ENCODE measurements at regions not wholly inside any gene's neighbourhood (a gene's known extent, or its start where the extent isn't known, plus 50 kb on each side); places are given as distances from the start of the nearest gene placed in this dataset.

- no peak overlapping the region for H2AFZ ChIP-seq
- H3K36me3 ChIP-seq (replicated peaks; ENCODE audit: insufficient read depth, low read depth) = no peaks in the 10 kb centered on the region
- H3K4me1 ChIP-seq (ENCODE audit: insufficient read depth) = no peaks in the 10 kb centered on the region
- no peak for DNase-seq (ENCODE audit: low spot score)
- H3K27me3 ChIP-seq = no peaks in the 10 kb centered on the region
- peaks cover 6% of the 10 kb centered on the region for H3K9me3 ChIP-seq (ENCODE audit: low read depth)
- TF ChIP-seq EZH2 (IDR thresholded peaks at IDR 0.05; ENCODE audit: borderline replicate concordance) (no peak), CTCF (IDR thresholded peaks at IDR 0.05; ENCODE audit: poor library complexity) (no peak), EZH2phosphoT487 (IDR thresholded peaks at IDR 0.05; ENCODE audit: low read depth, severe bottlenecking, unreplicated experiment) (no peak)
- H3K79me2 ChIP-seq = no peaks in the 10 kb centered on the region
- no peaks in the 10 kb centered on the region for H4K20me1 ChIP-seq (ENCODE audit: insufficient read depth, poor library complexity, severe bottlenecking)
- no peak overlapping the region for H3K27ac ChIP-seq
- no peaks in the 10 kb centered on the region for H3K9me2 ChIP-seq (replicated peaks; ENCODE audit: insufficient read depth)
- H3K4me2 ChIP-seq = no peak overlapping the region
- WGBS (ENCODE audit: low lambda C conversion rate, missing lambda C conversion rate) = 65% methylated on average over 2 of the region's 2 CpGs
- H3K4me3 ChIP-seq = no peak overlapping the region
Measured at GRCh38 chr13:105370011-105370650, 1165.3 kb downstream of the EFNB2 start.

GRCh38 chr13:105368781-105369180 lies 1166.7 kb downstream of the EFNB2 start:
- DNase-seq (ENCODE audit: low spot score) = no peak
- no peaks in the 10 kb centered on the region for H3K27me3 ChIP-seq
- WGBS (ENCODE audit: low lambda C conversion rate, missing lambda C conversion rate) = 84% methylated on average over 4 of the region's 4 CpGs
- H3K9me2 ChIP-seq (replicated peaks; ENCODE audit: insufficient read depth) = no peaks in the 10 kb centered on the region
- H3K36me3 ChIP-seq (replicated peaks; ENCODE audit: insufficient read depth, low read depth) = no peaks in the 10 kb centered on the region
- H3K79me2 ChIP-seq = no peaks in the 10 kb centered on the region
- no peaks in the 10 kb centered on the region for H4K20me1 ChIP-seq (ENCODE audit: insufficient read depth, poor library complexity, severe bottlenecking)
- no peak overlapping the region for H2AFZ ChIP-seq
- peaks cover 6% of the 10 kb centered on the region for H3K9me3 ChIP-seq (ENCODE audit: low read depth)
- no peak for TF ChIP-seq EZH2phosphoT487 (IDR thresholded peaks at IDR 0.05; ENCODE audit: low read depth, severe bottlenecking, unreplicated experiment)
- TF ChIP-seq EZH2 (IDR thresholded peaks at IDR 0.05; ENCODE audit: borderline replicate concordance) = no peak
- TF ChIP-seq CTCF (IDR thresholded peaks at IDR 0.05; ENCODE audit: poor library complexity) = no peak
- H3K4me1 ChIP-seq (ENCODE audit: insufficient read depth) = no peaks in the 10 kb centered on the region
- H3K4me2 ChIP-seq = no peak overlapping the region
- H3K4me3 ChIP-seq = no peak overlapping the region
- H3K27ac ChIP-seq = no peak overlapping the region

- H3K9me2 ChIP-seq (replicated peaks; ENCODE audit: insufficient read depth) = no peaks in the 10 kb centered on the region
- DNase-seq (ENCODE audit: low spot score) = no peak
- H3K4me1 ChIP-seq (ENCODE audit: insufficient read depth) = no peaks in the 10 kb centered on the region
- H3K9me3 ChIP-seq (ENCODE audit: low read depth) = no peaks in the 10 kb centered on the region
- no peak overlapping the region for H3K4me2 ChIP-seq
- no peaks in the 10 kb centered on the region for H3K36me3 ChIP-seq (replicated peaks; ENCODE audit: insufficient read depth, low read depth)
- no peak overlapping the region for H3K27ac ChIP-seq
- H3K27me3 ChIP-seq = no peaks in the 10 kb centered on the region
- H3K4me3 ChIP-seq = no peak overlapping the region
- H4K20me1 ChIP-seq (ENCODE audit: insufficient read depth, poor library complexity, severe bottlenecking) = no peaks in the 10 kb centered on the region
- no peaks in the 10 kb centered on the region for H3K79me2 ChIP-seq
- no peak overlapping the region for H2AFZ ChIP-seq
- WGBS (ENCODE audit: low lambda C conversion rate, missing lambda C conversion rate) = 63% methylated on average over 1 of the region's 1 CpG
- TF ChIP-seq EZH2 (IDR thresholded peaks at IDR 0.05; ENCODE audit: borderline replicate concordance) (no peak), CTCF (IDR thresholded peaks at IDR 0.05; ENCODE audit: poor library complexity) (no peak), EZH2phosphoT487 (IDR thresholded peaks at IDR 0.05; ENCODE audit: low read depth, severe bottlenecking, unreplicated experiment) (no peak)
Measured at GRCh38 chr13:105365831-105366230, 1169.6 kb downstream of the EFNB2 start.

Data from hepatocyte (in vitro differentiated cells).